Breast epithelium (tissue), 3 donors: ENCODE measurements at regions not wholly inside any gene's neighbourhood (a gene's known extent, or its start where the extent isn't known, plus 50 kb on each side); places are given as distances from the start of the nearest gene placed in this dataset.

Source experiments
- POLR2A ChIP-seq: fragments of 450-650 bp; IDR thresholded peaks from one replicate; pipeline ENCODE4 v1.6.1; 2016; ENCODE audit warnings: antibody characterized with exemption, mild to moderate bottlenecking, moderate library complexity
- POLR2AphosphoS5 ChIP-seq, 3 donors: sonication (generic); formaldehyde crosslinking; IDR thresholded peaks; one replicate each; pipeline ENCODE4 v1.6.1; 2017; ENCODE audit warnings: antibody characterized with exemption in 3 of 3
- TF ChIP-seq, protein P1 (sequence below), 3 donors: fragments of 450-650 bp; IDR thresholded peaks; one replicate each; pipeline ENCODE4 v1.5.1; 2016 to 2017; ENCODE audit warnings: antibody characterized with exemption in 3 of 3, mild to moderate bottlenecking in 3 of 3, moderate library complexity in 3 of 3

DNA sequence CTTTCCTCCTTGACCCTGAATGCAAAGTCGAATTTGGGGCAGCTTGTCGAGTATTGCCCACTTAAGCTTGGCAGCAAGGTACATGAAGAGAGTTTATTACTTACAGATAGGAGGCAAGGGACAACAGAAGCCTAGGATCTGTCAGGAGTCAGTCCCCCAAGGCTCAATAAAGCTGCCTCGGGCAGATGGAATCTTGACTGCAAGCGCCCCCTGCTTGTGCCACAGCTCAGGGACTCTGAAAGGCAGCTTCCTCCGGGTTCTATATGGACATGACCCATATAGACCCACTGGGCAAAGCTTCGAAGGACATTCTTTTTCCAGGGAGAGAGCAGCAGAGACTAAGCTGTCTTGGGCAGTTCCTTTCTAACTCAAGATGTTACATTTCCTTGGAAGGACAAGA, 971.5 kb downstream of the EFNA5 start:
- TF ChIP-seq, protein P1, sequence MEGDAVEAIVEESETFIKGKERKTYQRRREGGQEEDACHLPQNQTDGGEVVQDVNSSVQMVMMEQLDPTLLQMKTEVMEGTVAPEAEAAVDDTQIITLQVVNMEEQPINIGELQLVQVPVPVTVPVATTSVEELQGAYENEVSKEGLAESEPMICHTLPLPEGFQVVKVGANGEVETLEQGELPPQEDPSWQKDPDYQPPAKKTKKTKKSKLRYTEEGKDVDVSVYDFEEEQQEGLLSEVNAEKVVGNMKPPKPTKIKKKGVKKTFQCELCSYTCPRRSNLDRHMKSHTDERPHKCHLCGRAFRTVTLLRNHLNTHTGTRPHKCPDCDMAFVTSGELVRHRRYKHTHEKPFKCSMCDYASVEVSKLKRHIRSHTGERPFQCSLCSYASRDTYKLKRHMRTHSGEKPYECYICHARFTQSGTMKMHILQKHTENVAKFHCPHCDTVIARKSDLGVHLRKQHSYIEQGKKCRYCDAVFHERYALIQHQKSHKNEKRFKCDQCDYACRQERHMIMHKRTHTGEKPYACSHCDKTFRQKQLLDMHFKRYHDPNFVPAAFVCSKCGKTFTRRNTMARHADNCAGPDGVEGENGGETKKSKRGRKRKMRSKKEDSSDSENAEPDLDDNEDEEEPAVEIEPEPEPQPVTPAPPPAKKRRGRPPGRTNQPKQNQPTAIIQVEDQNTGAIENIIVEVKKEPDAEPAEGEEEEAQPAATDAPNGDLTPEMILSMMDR (IDR thresholded peaks at IDR 0.05): no peak
- TF ChIP-seq POLR2AphosphoS5 (IDR thresholded peaks at IDR 0.05) (no peak), POLR2A (no peak)
